ENCODE measurements at regions not wholly inside any gene's neighbourhood (a gene's known extent, or its start where the extent isn't known, plus 50 kb on each side); places are given as distances from the start of the nearest gene placed in this dataset.

DNA sequence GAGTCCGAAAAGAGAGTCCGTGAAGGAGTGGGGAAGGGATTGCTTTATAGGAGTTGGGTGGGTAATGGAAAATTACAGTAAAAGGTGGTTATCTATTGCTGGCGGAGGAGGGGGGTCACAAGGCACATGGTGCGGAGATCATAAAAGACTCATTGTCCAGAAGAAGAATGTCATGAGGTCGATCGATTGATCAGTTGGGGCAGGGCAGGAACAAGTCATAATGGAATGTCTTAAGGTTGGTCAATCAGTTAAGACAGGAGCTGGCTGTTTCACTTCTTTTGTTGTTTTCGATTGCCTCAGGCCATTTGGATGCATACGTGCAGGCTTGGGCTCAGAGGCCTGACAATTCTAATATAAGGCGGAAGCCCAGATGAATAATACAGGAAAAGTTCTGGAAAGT is 473.0 kb upstream of the TNP1 start (continued):
- TF ChIP-seq ZFX (CRISPR knock-in tag; IDR thresholded peaks at IDR 0.05; ENCODE audit: low read depth): peak; percentile 22; the same call in 1 of the 2 replicates
- TF ChIP-seq, protein P1, sequence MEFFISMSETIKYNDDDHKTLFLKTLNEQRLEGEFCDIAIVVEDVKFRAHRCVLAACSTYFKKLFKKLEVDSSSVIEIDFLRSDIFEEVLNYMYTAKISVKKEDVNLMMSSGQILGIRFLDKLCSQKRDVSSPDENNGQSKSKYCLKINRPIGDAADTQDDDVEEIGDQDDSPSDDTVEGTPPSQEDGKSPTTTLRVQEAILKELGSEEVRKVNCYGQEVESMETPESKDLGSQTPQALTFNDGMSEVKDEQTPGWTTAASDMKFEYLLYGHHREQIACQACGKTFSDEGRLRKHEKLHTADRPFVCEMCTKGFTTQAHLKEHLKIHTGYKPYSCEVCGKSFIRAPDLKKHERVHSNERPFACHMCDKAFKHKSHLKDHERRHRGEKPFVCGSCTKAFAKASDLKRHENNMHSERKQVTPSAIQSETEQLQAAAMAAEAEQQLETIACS (CRISPR knock-in tag; IDR thresholded peaks at IDR 0.05): no peak
- TF ChIP-seq, protein P2, sequence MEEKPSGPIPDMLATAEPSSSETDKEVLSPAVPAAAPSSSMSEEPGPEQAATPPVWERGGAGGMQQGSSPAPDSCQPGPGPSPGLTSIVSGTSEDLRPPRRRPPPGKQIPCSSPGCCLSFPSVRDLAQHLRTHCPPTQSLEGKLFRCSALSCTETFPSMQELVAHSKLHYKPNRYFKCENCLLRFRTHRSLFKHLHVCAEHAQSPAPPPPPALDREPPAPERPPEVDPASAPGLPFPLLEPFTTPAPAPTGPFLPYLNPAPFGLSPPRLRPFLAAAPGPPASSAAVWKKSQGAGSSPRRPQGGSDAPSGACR (CRISPR knock-in tag; IDR thresholded peaks at IDR 0.05): no peak
- TF ChIP-seq, protein P3, sequence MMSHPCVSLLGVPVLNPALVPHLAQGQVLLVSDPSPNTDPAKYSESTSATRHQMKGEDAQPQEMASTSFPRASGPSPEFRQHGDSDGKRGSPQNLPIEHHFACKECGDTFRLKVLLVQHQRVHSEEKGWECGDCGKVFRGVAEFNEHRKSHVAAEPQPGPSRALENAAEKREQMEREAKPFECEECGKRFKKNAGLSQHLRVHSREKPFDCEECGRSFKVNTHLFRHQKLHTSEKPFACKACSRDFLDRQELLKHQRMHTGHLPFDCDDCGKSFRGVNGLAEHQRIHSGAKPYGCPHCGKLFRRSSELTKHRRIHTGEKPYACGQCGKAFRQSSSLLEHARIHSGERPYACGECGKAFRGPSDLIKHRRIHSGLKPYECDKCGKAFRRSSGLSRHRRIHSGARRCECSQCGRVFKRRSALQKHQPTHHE (CRISPR knock-in tag; IDR thresholded peaks at IDR 0.05; ENCODE audit: borderline replicate concordance): no peak
- TF ChIP-seq TARDBP (CRISPR knock-in tag; IDR thresholded peaks at IDR 0.05): no peak
- no peak for TF ChIP-seq ZSCAN22 (CRISPR knock-in tag; IDR thresholded peaks at IDR 0.05)
- no peak for TF ChIP-seq SATB2 (CRISPR knock-in tag; IDR thresholded peaks at IDR 0.05)
- TF ChIP-seq MTA1 (CRISPR knock-in tag; IDR thresholded peaks at IDR 0.05; ENCODE audit: borderline replicate concordance): no peak
- no peak for TF ChIP-seq ZNF589 (CRISPR knock-in tag; conservative IDR thresholded peaks at IDR 0.05)
- TF ChIP-seq KDM3A (CRISPR knock-in tag; IDR thresholded peaks at IDR 0.05; ENCODE audit: low read depth): no peak
- TF ChIP-seq, protein P4, sequence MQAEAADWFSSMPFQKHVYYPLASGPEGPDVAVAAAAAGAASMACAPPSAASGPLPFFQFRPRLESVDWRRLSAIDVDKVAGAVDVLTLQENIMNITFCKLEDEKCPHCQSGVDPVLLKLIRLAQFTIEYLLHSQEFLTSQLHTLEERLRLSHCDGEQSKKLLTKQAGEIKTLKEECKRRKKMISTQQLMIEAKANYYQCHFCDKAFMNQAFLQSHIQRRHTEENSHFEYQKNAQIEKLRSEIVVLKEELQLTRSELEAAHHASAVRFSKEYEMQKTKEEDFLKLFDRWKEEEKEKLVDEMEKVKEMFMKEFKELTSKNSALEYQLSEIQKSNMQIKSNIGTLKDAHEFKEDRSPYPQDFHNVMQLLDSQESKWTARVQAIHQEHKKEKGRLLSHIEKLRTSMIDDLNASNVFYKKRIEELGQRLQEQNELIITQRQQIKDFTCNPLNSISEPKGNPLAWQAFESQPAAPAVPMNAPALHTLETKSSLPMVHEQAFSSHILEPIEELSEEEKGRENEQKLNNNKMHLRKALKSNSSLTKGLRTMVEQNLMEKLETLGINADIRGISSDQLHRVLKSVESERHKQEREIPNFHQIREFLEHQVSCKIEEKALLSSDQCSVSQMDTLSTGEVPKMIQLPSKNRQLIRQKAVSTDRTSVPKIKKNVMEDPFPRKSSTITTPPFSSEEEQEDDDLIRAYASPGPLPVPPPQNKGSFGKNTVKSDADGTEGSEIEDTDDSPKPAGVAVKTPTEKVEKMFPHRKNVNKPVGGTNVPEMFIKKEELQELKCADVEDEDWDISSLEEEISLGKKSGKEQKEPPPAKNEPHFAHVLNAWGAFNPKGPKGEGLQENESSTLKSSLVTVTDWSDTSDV (CRISPR knock-in tag; IDR thresholded peaks at IDR 0.05): no peak
- no peak for TF ChIP-seq ZNF230 (CRISPR knock-in tag; IDR thresholded peaks at IDR 0.05)
- TF ChIP-seq, protein P5, sequence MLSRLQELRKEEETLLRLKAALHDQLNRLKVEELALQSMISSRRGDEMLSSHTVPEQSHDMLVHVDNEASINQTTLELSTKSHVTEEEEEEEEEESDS (CRISPR knock-in tag; IDR thresholded peaks at IDR 0.05; ENCODE audit: borderline replicate concordance): no peak
- no peak for TF ChIP-seq HDAC2 (CRISPR knock-in tag; IDR thresholded peaks at IDR 0.05)
- no peak for TF ChIP-seq ZSCAN21 (CRISPR knock-in tag; IDR thresholded peaks at IDR 0.05; ENCODE audit: borderline replicate concordance)
- TF ChIP-seq, protein P6, sequence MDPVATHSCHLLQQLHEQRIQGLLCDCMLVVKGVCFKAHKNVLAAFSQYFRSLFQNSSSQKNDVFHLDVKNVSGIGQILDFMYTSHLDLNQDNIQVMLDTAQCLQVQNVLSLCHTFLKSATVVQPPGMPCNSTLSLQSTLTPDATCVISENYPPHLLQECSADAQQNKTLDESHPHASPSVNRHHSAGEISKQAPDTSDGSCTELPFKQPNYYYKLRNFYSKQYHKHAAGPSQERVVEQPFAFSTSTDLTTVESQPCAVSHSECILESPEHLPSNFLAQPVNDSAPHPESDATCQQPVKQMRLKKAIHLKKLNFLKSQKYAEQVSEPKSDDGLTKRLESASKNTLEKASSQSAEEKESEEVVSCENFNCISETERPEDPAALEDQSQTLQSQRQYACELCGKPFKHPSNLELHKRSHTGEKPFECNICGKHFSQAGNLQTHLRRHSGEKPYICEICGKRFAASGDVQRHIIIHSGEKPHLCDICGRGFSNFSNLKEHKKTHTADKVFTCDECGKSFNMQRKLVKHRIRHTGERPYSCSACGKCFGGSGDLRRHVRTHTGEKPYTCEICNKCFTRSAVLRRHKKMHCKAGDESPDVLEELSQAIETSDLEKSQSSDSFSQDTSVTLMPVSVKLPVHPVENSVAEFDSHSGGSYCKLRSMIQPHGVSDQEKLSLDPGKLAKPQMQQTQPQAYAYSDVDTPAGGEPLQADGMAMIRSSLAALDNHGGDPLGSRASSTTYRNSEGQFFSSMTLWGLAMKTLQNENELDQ (CRISPR knock-in tag; IDR thresholded peaks at IDR 0.05; ENCODE audit: borderline replicate concordance): no peak
- TF ChIP-seq FOXA1 (IDR thresholded peaks at IDR 0.05): no peak
- TF ChIP-seq FOXA1 (CRISPR knock-in tag; IDR thresholded peaks at IDR 0.05): no peak
- no peak for TF ChIP-seq LCORL (IDR thresholded peaks at IDR 0.05)
- TF ChIP-seq LCORL (CRISPR knock-in tag; IDR thresholded peaks at IDR 0.05): no peak
